Uterus (tissue), 2 donors: ENCODE measurements at regions not wholly inside any gene's neighbourhood (a gene's known extent, or its start where the extent isn't known, plus 50 kb on each side); places are given as distances from the start of the nearest gene placed in this dataset.

Experiments used
- CTCF ChIP-seq, 4 experiments: fragments of 200-600 bp in 2 of 4; fragments of 450-650 bp in 2 of 4; sonication (generic) in 2 of 4; IDR thresholded peaks; one replicate each; pipeline ENCODE4 v1.5.1; 2016 to 2019; ENCODE audit warnings: antibody characterized with exemption in 4 of 4, mild to moderate bottlenecking in 2 of 4, moderate library complexity in 1 of 4
- POLR2A ChIP-seq, 2 donors: fragments of 450-650 bp; IDR thresholded peaks; one replicate each; pipeline ENCODE4 v1.6.1; 2016; ENCODE audit warnings: antibody characterized with exemption in 2 of 2, mild to moderate bottlenecking in 1 of 2, moderate library complexity in 1 of 2

GRCh38 chr11:92607969-92608722 lies 361.3 kb upstream of the MTNR1B start:
- no peak for TF ChIP-seq CTCF (IDR thresholded peaks at IDR 0.05)
- no peak for TF ChIP-seq POLR2A (IDR thresholded peaks at IDR 0.05)
